ENCODE measurements at regions not wholly inside any gene's neighbourhood (a gene's known extent, or its start where the extent isn't known, plus 50 kb on each side); places are given as distances from the start of the nearest gene placed in this dataset.
A peak's percentile ranks its signal among the peaks of the same experiment; 100 is the strongest.
"Not testable (repeated sequence)": the region's sequence is repeated elsewhere in the genome, so short reads cannot be mapped to it uniquely, and the experiment has no call there.

DNA sequence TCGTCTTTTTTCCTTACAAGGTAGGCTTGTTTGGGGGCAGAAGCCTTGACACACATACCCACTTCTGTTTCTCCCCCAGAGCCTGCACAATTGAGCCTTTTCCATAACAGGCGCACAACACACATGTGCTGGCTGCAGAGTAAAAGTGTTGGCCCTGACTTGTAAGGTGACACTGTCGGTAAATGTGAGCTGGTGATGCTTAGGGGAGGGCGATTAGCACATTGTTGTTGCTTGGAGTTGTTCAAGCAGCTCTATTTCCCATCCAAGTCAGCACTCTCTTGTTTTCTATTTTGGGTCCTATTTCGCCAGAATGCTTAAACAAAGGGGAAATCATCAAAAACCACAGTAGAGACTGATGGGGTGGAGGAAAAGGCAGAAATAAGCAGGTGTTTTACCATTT, 51.9 kb upstream of the PTPRJ start:
- H4K20me1 ChIP-seq: no peaks in the 10 kb centered on the region
- H3K36me3 ChIP-seq: no peaks in the 10 kb centered on the region
- no peak overlapping the region; the same call in 1 of the 2 replicates for H3K4me3 ChIP-seq
- peak overlapping the region; percentile 80 for H3K4me2 ChIP-seq
- no peak for TF ChIP-seq Cebpa-rat (IDR thresholded peaks at IDR 0.05)
- H3K9me3 ChIP-seq: no peaks in the 10 kb centered on the region
- H3K4me1 ChIP-seq: peaks cover 36% of the 10 kb centered on the region
- peak overlapping the region; percentile 56; the same call in 1 of the 2 replicates for H3K9ac ChIP-seq
- H3K27me3 ChIP-seq: no peaks in the 10 kb centered on the region
- H3K27ac ChIP-seq: peak overlapping the region; percentile 76

DNA sequence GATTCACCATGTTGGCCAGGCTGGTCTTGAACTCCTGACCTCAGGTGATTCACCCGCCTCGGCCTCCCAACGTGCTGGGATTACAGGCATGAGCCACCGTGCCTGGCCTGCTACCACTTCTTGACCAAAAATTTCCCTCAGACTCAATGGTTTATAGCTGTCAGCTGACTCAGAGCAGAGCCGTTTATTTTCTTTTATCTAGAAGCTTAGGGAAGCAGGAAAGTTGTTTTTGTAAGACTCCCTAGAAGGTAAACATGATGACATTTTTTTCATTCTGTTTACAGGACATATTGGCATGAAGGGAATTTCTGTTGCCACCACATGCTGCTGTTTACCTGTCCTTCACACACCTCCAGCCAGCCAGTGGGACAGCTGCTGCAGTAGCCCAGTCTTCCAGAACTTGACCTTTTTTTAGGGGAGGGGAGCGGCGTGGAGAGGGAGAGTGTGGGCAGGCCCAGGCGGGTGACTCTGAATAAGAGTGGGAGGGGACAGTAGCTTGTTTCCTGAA, 56.1 kb upstream of the PTPRJ start:
- Histone ChIP-seq H3K27ac (no peak overlapping the region), H3K4me3 (no peak overlapping the region), H3K9ac (no peak overlapping the region), H3K4me2 (no peak overlapping the region), H4K20me1 (no peaks in the 10 kb centered on the region), H3K4me1 (peaks cover 67% of the 10 kb centered on the region), H3K36me3 (no peaks in the 10 kb centered on the region), H3K9me3 (no peaks in the 10 kb centered on the region), H3K27me3 (no peaks in the 10 kb centered on the region)
- no peak for TF ChIP-seq Cebpa-rat (IDR thresholded peaks at IDR 0.05)

DNA sequence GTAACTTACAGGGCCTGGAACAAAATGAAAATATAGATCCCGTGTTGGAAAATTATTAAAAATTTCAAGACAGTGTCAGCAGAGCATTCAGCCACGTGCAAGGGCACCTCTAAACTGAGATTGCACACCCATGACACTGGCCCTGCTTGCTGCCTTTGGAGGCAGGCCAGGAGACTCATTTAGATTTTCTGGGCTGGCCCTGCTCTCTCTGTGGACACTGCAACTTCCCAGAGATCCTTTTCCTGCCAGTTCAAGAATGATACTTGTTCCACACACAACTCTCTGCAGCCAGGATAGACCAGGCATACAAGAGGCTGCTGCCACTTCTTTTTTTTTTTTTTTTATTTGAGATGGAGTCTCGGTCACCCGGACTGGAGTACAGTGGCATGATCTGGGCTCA, 56.7 kb upstream of the PTPRJ start:
- peaks cover 67% of the 10 kb centered on the region for H3K4me1 ChIP-seq
- no peak overlapping the region for H3K4me2 ChIP-seq
- H3K4me3 ChIP-seq: no peak overlapping the region
- no peaks in the 10 kb centered on the region for H4K20me1 ChIP-seq
- no peak overlapping the region for H3K9ac ChIP-seq
- H3K27me3 ChIP-seq: no peaks in the 10 kb centered on the region
- TF ChIP-seq Cebpa-rat (IDR thresholded peaks at IDR 0.05): no peak
- H3K9me3 ChIP-seq: no peaks in the 10 kb centered on the region
- no peak overlapping the region for H3K27ac ChIP-seq
- no peaks in the 10 kb centered on the region for H3K36me3 ChIP-seq

DNA sequence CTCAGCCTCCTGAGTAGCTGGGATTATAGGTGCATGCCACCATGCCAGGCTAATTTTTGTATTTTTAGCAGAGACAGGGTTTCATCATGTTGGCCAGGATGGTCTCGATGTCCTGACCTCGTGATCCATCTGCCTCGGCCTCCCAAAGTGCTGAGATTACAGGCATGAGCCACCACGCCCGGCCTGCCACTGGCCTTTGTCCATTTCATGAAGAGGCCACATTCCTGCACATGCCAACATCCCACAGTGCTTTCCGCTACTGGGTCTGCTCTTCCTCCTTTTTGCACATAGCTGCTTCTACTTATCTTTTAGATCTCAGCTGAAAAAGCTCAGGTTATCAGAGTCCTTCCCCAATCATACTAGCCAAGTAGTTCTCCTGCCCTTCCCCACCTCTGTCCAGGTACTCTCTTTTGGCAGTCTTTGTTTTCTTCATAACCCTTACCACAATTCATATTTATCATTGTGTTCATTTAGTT, 59.2 kb upstream of the PTPRJ start:
- not testable (repeated sequence) for H3K9me3 ChIP-seq, H3K4me3 ChIP-seq, H3K27me3 ChIP-seq, H3K27ac ChIP-seq, H3K9ac ChIP-seq, H4K20me1 ChIP-seq, H3K36me3 ChIP-seq
- Histone ChIP-seq H3K4me1 (peaks cover 75% of the 10 kb centered on the region), H3K4me2 (peak overlapping the region; percentile 73)

DNA sequence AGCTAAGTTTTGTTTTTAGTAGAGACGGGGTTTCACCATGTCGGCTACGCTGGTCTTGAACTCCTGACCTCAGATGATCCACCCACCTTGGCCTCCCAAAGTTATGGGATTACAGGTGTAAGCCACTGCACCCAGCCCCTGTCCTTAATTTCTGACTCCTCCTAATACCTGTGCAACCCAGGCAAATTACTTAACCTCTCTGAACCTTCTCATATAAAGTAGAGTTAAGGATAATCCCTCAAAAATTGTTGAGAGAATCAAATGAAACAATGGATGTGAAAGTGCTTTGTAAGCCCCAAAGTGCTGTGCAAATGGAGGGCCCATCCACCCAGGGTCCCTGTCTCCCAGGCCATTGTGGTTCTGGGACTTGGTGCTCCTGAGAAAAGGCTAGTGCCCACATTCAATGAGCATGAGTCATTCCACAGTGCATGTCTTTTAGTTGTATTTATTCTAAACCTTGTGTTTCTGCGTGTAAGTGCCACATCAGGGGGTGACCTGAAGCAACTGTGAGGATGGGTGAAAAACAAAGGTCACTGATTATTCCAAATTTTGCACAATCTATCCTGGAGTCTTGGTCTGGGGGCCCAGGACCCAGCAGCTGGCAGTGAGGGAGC, 61.4 kb upstream of the PTPRJ start:
- Histone ChIP-seq H3K4me3 (no peak overlapping the region), H3K4me1 (peaks cover 88% of the 10 kb centered on the region), H3K4me2 (peak overlapping the region; percentile 73), H3K27ac (peak overlapping the region; percentile 80; the same call in 1 of the 2 replicates), H3K9me3 (no peaks in the 10 kb centered on the region), H3K27me3 (no peaks in the 10 kb centered on the region), H3K9ac (peak overlapping the region; percentile 2; the same call in 1 of the 2 replicates), H4K20me1 (no peaks in the 10 kb centered on the region), H3K36me3 (no peaks in the 10 kb centered on the region)
- TF ChIP-seq Cebpa-rat (IDR thresholded peaks at IDR 0.05): no peak

DNA sequence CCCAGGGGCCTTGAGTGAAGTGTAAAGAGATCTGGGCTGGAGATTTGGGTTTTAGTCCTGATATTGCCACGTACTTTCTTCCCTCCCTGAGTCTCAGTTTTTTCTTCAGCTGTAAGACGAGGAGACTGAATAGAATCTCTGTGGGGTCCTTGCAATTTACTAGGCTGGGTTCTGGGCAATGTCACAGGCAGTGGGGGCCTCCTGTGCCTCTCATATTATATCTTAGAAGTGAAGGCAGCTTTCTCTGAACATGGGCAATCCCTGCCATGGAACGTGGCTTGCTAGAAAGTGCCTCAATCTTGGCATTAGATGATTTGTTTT, 62.0 kb upstream of the PTPRJ start:
- Histone ChIP-seq H3K9ac (peak overlapping the region; percentile 2; the same call in 1 of the 2 replicates), H3K27me3 (no peaks in the 10 kb centered on the region), H4K20me1 (no peaks in the 10 kb centered on the region), H3K27ac (peak overlapping the region; percentile 80), H3K9me3 (no peaks in the 10 kb centered on the region), H3K4me2 (peak overlapping the region; percentile 73), H3K36me3 (no peaks in the 10 kb centered on the region), H3K4me1 (peaks cover 92% of the 10 kb centered on the region), H3K4me3 (no peak overlapping the region)
- no peak for TF ChIP-seq Cebpa-rat (IDR thresholded peaks at IDR 0.05)

DNA sequence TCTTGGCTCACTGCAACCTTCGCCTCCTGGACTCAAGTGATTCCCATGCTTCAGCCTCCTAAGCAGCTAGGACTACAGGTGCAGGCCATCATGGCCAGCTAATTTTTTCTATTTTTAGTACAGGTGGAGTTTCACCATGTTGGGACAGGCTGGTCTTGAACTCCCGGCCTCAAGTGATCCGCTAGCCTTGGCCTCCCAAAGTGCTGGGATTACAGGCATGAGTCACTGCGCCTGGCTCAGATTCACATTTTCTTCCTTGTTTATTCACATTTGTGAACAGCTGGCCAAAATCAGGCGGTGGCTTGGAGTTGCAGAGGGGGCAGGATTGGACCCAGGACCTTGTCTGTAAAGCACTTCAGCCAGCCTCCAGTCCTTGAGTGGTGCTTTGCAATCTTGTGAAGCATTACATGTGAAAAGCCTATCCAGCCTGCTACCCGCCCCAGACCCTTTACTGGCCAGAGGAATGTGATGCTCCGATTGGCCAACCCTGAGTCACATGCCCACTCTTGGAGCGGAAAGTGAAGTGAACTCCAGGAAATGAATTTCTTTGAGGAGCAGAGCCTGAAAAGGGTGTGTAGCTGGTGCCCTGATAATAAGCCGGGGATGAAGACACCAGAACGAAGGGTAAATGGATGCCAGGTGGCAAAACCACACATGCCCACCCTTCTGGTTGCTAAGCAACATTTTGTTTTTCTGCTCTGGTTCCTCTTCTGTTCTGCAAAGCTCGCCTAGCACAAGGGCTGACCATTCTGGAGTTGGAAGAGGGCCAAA, 62.6 kb upstream of the PTPRJ start:
- Histone ChIP-seq H4K20me1 (no peaks in the 10 kb centered on the region), H3K9me3 (no peaks in the 10 kb centered on the region), H3K27ac (peak overlapping the region; percentile 80), H3K27me3 (no peaks in the 10 kb centered on the region), H3K4me2 (peak overlapping the region; percentile 73), H3K4me1 (peaks cover 93% of the 10 kb centered on the region), H3K4me3 (no peak overlapping the region), H3K9ac (peak overlapping the region; percentile 39; the same call in 1 of the 2 replicates), H3K36me3 (no peaks in the 10 kb centered on the region)
- no peak for TF ChIP-seq Cebpa-rat (IDR thresholded peaks at IDR 0.05)

DNA sequence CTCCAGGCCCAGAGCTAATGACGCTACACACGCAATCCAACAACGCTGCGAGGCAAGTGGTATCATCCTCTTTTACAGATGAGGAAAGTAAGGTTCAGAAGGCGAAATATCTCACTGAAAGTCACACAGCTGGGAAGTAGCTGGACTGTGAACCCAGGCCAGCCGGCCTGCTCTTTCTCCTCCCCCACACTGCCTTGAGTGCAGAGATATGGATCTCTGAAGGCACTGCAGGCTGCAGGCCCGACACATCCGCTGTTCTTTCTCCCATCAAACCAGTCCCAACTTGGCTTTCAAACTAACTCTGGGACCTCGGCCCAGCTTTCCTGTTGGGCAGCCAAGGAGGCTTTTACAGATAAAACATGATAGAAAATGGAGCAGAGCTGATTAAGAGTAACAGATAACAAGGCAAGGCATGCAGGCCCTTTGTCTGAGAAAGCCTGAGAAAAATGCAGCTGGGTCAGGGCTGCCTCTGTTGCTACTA, 64.0 kb upstream of the PTPRJ start:
- Histone ChIP-seq H3K4me1 (peaks cover 99% of the 10 kb centered on the region), H3K27me3 (no peaks in the 10 kb centered on the region), H3K4me2 (peak overlapping the region; percentile 73), H3K36me3 (no peaks in the 10 kb centered on the region), H3K4me3 (no peak overlapping the region), H3K27ac (peak overlapping the region; percentile 59), H3K9ac (0 out of 2 replicates have a peak overlapping the region, but pooled peaks have one; percentile 3), H3K9me3 (no peaks in the 10 kb centered on the region), H4K20me1 (no peaks in the 10 kb centered on the region)
- TF ChIP-seq Cebpa-rat (IDR thresholded peaks at IDR 0.05): no peak

DNA sequence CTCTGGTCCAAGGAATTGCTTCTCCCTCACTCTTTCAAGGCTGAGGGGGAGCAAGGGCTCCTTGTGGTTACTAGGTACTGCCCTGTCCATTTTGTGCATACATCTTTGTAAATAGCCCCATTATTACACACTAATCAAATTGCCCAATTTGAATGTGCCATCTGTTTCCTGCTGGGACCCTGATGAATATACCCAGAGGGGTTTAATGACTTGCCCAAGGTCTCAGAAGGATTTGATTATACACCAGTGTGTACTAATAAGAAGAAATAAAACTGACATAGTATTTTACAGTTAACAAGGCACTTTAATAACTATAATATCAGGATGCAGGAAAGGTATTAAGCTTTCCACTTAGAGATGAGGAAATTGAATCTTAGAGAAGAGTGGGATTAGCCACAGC, 64.6 kb upstream of the PTPRJ start:
- H4K20me1 ChIP-seq: no peaks in the 10 kb centered on the region
- no peaks in the 10 kb centered on the region for H3K9me3 ChIP-seq
- H3K27ac ChIP-seq: peak overlapping the region; percentile 59; the same call in 1 of the 2 replicates
- no peak overlapping the region for H3K9ac ChIP-seq
- H3K4me1 ChIP-seq: peaks cover 93% of the 10 kb centered on the region
- H3K36me3 ChIP-seq: no peaks in the 10 kb centered on the region
- no peak for TF ChIP-seq Cebpa-rat (IDR thresholded peaks at IDR 0.05)
- H3K4me2 ChIP-seq: peak overlapping the region; percentile 73
- H3K4me3 ChIP-seq: peak overlapping the region; percentile 5; the same call in 1 of the 2 replicates
- no peaks in the 10 kb centered on the region for H3K27me3 ChIP-seq

DNA sequence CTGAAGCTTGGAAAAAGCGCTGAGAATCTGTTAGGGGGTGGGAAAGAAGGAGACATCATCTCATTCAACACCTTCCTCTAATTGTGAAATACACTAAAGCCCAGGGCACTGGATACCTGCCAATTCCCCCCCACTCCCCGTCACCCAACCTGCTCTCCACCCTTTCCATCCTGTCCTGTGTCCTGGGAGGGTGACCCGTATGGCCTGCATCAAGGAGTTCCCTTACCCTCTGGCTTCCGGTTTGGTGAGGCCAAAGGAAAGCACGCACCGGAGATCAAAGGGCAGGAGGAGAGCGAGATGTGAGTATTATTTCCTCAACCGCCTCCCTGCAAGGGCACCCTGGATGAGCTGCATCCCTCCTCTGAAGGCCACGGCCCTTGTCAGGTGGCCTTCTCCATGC, 65.0 kb upstream of the PTPRJ start:
- Histone ChIP-seq H3K4me2 (peak overlapping the region; percentile 73), H3K27me3 (no peaks in the 10 kb centered on the region), H4K20me1 (no peaks in the 10 kb centered on the region), H3K36me3 (no peaks in the 10 kb centered on the region), H3K9ac (0 out of 2 replicates have a peak overlapping the region, but pooled peaks have one; percentile 5), H3K27ac (peak overlapping the region; percentile 59; the same call in 1 of the 2 replicates), H3K4me1 (peaks cover 89% of the 10 kb centered on the region), H3K9me3 (no peaks in the 10 kb centered on the region), H3K4me3 (peak overlapping the region; percentile 5; the same call in 1 of the 2 replicates)
- peak; percentile 29; the same call in 1 of the 2 replicates for TF ChIP-seq Cebpa-rat (IDR thresholded peaks at IDR 0.05)
